NT2/D1 (cell line): ENCODE measurements at regions not wholly inside any gene's neighbourhood (a gene's known extent, or its start where the extent isn't known, plus 50 kb on each side); places are given as distances from the start of the nearest gene placed in this dataset.

Source experiments
- DNase-seq: peaks from one replicate; pipeline ENCODE4 v3.0.0-alpha.2; 2011; ENCODE audit warnings: low read depth, low spot score
- H3K27me3 ChIP-seq: 2 replicates; pipeline ENCODE4 v1.6.0; 2011; ENCODE audit warnings: mild to moderate bottlenecking; ENCODE audit not compliant: insufficient read length, insufficient read depth
- H3K36me3 ChIP-seq: 2 replicates; pipeline ENCODE4 v1.6.1; 2011; ENCODE audit warnings: mild to moderate bottlenecking, low read length, mixed read lengths; ENCODE audit not compliant: insufficient read depth, insufficient read length
- H3K4me1 ChIP-seq: 2 replicates; pipeline ENCODE4 v1.5.1; 2011; ENCODE audit not compliant: insufficient read depth, insufficient read length
- H3K4me3 ChIP-seq: 2 replicates; pipeline ENCODE4 v1.5.1; 2011; ENCODE audit warnings: low read depth; ENCODE audit not compliant: insufficient read length
- H3K9ac ChIP-seq: 2 replicates; pipeline ENCODE4 v1.6.0; 2011; ENCODE audit warnings: low read depth; ENCODE audit not compliant: insufficient read length
- H3K9me3 ChIP-seq: 2 replicates; pipeline ENCODE4 v1.5.1; 2011; ENCODE audit warnings: mild to moderate bottlenecking, low read length; ENCODE audit not compliant: insufficient read depth
- SUZ12 ChIP-seq: IDR thresholded peaks from 2 replicates; pipeline ENCODE4 v1.6.1; 2011; ENCODE audit not compliant: insufficient read length, insufficient read depth; ENCODE audit errors: extremely low read depth
- YY1 ChIP-seq: IDR thresholded peaks from 2 replicates; pipeline ENCODE4 v1.6.1; 2011; ENCODE audit not compliant: insufficient read length, insufficient read depth
- ZNF274 ChIP-seq: IDR thresholded peaks from 2 replicates; pipeline ENCODE4 v1.6.1; 2011; ENCODE audit warnings: mild to moderate bottlenecking, low read depth, low read length

- no peak for TF ChIP-seq SUZ12
- no peak for TF ChIP-seq YY1
- TF ChIP-seq ZNF274, result no peak
These were observed 278.9 kb downstream of the ZWINT start for GRCh38 chr10:56082169-56082568.

GRCh38 chr10:56068473-56069263 is 292.4 kb downstream of the ZWINT start:
- TF ChIP-seq SUZ12 (no peak), YY1 (no peak), ZNF274 (no peak)

More at GRCh38 chr10:56082169-56082568, 278.9 kb downstream of the ZWINT start:
- H3K9me3 ChIP-seq, result no peaks in the 10 kb centered on the region
- no peaks in the 10 kb centered on the region for H3K36me3 ChIP-seq
- H3K4me1 ChIP-seq, result no peaks in the 10 kb centered on the region
- no peak overlapping the region for H3K4me3 ChIP-seq
- H3K27me3 ChIP-seq, result no peaks in the 10 kb centered on the region
- H3K9ac ChIP-seq, result no peak overlapping the region
- no peak for DNase-seq

GRCh38 chr10:56068040-56068439 is 293.0 kb downstream of the ZWINT start:
- no peak overlapping the region for H3K4me3 ChIP-seq
- no peaks in the 10 kb centered on the region for H3K4me1 ChIP-seq
- H3K9ac ChIP-seq, result no peak overlapping the region
- H3K9me3 ChIP-seq, result no peaks in the 10 kb centered on the region
- no peak for DNase-seq
- H3K36me3 ChIP-seq, result no peaks in the 10 kb centered on the region
- H3K27me3 ChIP-seq, result no peaks in the 10 kb centered on the region
- TF ChIP-seq ZNF274, result no peak
- TF ChIP-seq YY1, result no peak
- TF ChIP-seq SUZ12, result no peak

More at GRCh38 chr10:56068473-56069263, 292.4 kb downstream of the ZWINT start:
- no peak overlapping the region for H3K4me3 ChIP-seq
- no peaks in the 10 kb centered on the region for H3K4me1 ChIP-seq
- no peaks in the 10 kb centered on the region for H3K9me3 ChIP-seq
- DNase-seq, result no peak
- no peaks in the 10 kb centered on the region for H3K27me3 ChIP-seq
- no peaks in the 10 kb centered on the region for H3K36me3 ChIP-seq
- H3K9ac ChIP-seq, result no peak overlapping the region

GRCh38 chr10:56063642-56064041 is 297.4 kb downstream of the ZWINT start:
- Histone ChIP-seq H3K36me3 (no peaks in the 10 kb centered on the region), H3K27me3 (no peaks in the 10 kb centered on the region), H3K4me1 (no peaks in the 10 kb centered on the region), H3K9ac (no peak overlapping the region), H3K4me3 (no peak overlapping the region), H3K9me3 (no peaks in the 10 kb centered on the region)
- no peak for TF ChIP-seq YY1
- DNase-seq, result no peak

- H3K4me3 ChIP-seq, result no peak overlapping the region
- no peaks in the 10 kb centered on the region for H3K9me3 ChIP-seq
- H3K4me1 ChIP-seq, result no peaks in the 10 kb centered on the region
- H3K27me3 ChIP-seq, result no peaks in the 10 kb centered on the region
- no peak overlapping the region for H3K9ac ChIP-seq
- no peaks in the 10 kb centered on the region for H3K36me3 ChIP-seq
- DNase-seq, result no peak
- TF ChIP-seq ZNF274 (no peak), YY1 (no peak), SUZ12 (no peak)
These were observed 303.2 kb downstream of the ZWINT start for GRCh38 chr10:56057860-56058259.

GRCh38 chr10:56035489-56035888 is 325.6 kb downstream of the ZWINT start:
- H3K27me3 ChIP-seq, result no peaks in the 10 kb centered on the region
- no peak overlapping the region for H3K9ac ChIP-seq
- DNase-seq, result no peak
- H3K4me3 ChIP-seq, result no peak overlapping the region
- H3K9me3 ChIP-seq, result no peaks in the 10 kb centered on the region
- H3K36me3 ChIP-seq, result no peaks in the 10 kb centered on the region
- no peaks in the 10 kb centered on the region for H3K4me1 ChIP-seq
- TF ChIP-seq YY1, result no peak
- TF ChIP-seq SUZ12, result no peak

GRCh38 chr10:56028298-56029132 is 332.5 kb downstream of the ZWINT start:
- no peak for DNase-seq
- H3K9ac ChIP-seq, result no peak overlapping the region
- H3K4me1 ChIP-seq, result no peaks in the 10 kb centered on the region
- H3K4me3 ChIP-seq, result no peak overlapping the region
- no peaks in the 10 kb centered on the region for H3K36me3 ChIP-seq
- no peaks in the 10 kb centered on the region for H3K27me3 ChIP-seq
- no peaks in the 10 kb centered on the region for H3K9me3 ChIP-seq
- no peak for TF ChIP-seq YY1
- no peak for TF ChIP-seq SUZ12
- no peak for TF ChIP-seq ZNF274
